Esophagus squamous epithelium (tissue), 5 donors: ENCODE measurements at regions not wholly inside any gene's neighbourhood (a gene's known extent, or its start where the extent isn't known, plus 50 kb on each side); places are given as distances from the start of the nearest gene placed in this dataset.

ENCODE experiments used
- DNase-seq: peaks from one replicate; lab custom pipeline; 2025; lab: John Stamatoyannopoulos, UW
- H3K27ac ChIP-seq, 4 donors: fragments of 200-600 bp; sonication (generic); one replicate each; pipeline ENCODE4 v1.5.1; 2016 to 2019; ENCODE audit warnings: mild to moderate bottlenecking in 1 of 4
- H3K27me3 ChIP-seq, 4 donors: fragments of 200-600 bp; sonication (generic); 1 replicate in 3 of 4; 2 replicates in 1 of 4; pipeline versions ENCODE4 v1.5.1 to v1.6.0; 2017 to 2021; ENCODE audit warnings: antibody characterized with exemption in 1 of 4
- H3K36me3 ChIP-seq, 3 donors: fragments of 200-600 bp; sonication (generic); one replicate each; pipeline ENCODE4 v1.5.1; 2016 to 2019
- H3K4me1 ChIP-seq, 3 donors: fragments of 200-600 bp; sonication (generic); one replicate each; pipeline ENCODE4 v1.5.1; 2017 to 2019
- H3K4me3 ChIP-seq, 4 donors: fragments of 200-600 bp; sonication (generic); 1 replicate in 3 of 4; 2 replicates in 1 of 4; pipeline ENCODE4 v1.5.1; 2016 to 2019; ENCODE audit warnings: mild to moderate bottlenecking in 2 of 4, moderate library complexity in 1 of 4
- H3K9me3 ChIP-seq, 3 donors: fragments of 200-600 bp; sonication (generic); one replicate each; pipeline ENCODE4 v1.5.1; 2016 to 2019
- POLR2A ChIP-seq, 4 donors: fragments of 450-650 bp; IDR thresholded peaks; one replicate each; pipeline ENCODE4 v1.6.1; 2017; ENCODE audit warnings: antibody characterized with exemption in 4 of 4, mild to moderate bottlenecking in 4 of 4, moderate library complexity in 3 of 4
- WGBS, 2 donors: methylation state at CpG; one replicate each; pipeline ENCODE4 v1.1.5; 2018; 5-methylcytosine and 5-hydroxymethylcytosine counted together
- intact Hi-C: fragments of 100-400 bp; cut with DNase I; formaldehyde crosslinking; loops from one replicate; pipeline ENCODE4 v1.15.0; 2022
- TF ChIP-seq, protein P1 (sequence below), 6 experiments: fragments of 450-650 bp in 4 of 6; fragments of 200-600 bp in 2 of 6; sonication (generic) in 2 of 6; IDR thresholded peaks; one replicate each; pipeline ENCODE4 v1.5.1; 2016 to 2019; ENCODE audit warnings: antibody characterized with exemption in 6 of 6, mild to moderate bottlenecking in 4 of 6, moderate library complexity in 4 of 6
- donor health status: DM: yes; HTN: yes; CAD: no.

DNA sequence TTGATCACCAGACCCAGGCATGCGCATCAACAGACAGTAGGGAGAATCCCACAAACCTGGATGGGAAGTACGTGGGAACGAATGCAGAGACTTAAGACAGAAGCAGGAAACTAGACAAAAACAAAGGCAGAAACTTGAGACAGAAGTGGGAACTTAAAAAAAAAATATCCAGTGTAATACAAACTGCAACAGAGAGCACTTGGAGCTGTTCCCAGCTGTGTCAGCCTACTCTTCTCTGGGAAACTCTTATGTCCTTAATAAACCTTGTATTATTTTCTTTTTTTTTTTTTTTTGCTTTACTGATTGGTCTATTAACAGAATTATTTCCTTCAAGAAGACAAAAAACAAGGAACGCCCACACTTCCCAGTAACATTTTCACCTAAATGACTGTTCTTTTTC is 1818.1 kb upstream of the RAG2 start:
- TF ChIP-seq POLR2A (IDR thresholded peaks at IDR 0.05) = no peak
- TF ChIP-seq, protein P1, sequence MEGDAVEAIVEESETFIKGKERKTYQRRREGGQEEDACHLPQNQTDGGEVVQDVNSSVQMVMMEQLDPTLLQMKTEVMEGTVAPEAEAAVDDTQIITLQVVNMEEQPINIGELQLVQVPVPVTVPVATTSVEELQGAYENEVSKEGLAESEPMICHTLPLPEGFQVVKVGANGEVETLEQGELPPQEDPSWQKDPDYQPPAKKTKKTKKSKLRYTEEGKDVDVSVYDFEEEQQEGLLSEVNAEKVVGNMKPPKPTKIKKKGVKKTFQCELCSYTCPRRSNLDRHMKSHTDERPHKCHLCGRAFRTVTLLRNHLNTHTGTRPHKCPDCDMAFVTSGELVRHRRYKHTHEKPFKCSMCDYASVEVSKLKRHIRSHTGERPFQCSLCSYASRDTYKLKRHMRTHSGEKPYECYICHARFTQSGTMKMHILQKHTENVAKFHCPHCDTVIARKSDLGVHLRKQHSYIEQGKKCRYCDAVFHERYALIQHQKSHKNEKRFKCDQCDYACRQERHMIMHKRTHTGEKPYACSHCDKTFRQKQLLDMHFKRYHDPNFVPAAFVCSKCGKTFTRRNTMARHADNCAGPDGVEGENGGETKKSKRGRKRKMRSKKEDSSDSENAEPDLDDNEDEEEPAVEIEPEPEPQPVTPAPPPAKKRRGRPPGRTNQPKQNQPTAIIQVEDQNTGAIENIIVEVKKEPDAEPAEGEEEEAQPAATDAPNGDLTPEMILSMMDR (IDR thresholded peaks at IDR 0.05) = no peak
- no peaks in the 10 kb centered on the region for H3K36me3 ChIP-seq
- H3K4me3 ChIP-seq = no peak overlapping the region
- no peaks in the 10 kb centered on the region for H3K27me3 ChIP-seq
- 62 to 63% methylated on average over 4 of the region's 4 CpGs for WGBS, 2 donors
- H3K4me1 ChIP-seq = no peaks in the 10 kb centered on the region
- no peak overlapping the region for H3K27ac ChIP-seq
- peaks cover 0 to 14% (median 0%) of the 10 kb centered on the region in 3 donors for H3K9me3 ChIP-seq
- intact Hi-C loops = no loop called here
- DNase-seq = no peak

DNA sequence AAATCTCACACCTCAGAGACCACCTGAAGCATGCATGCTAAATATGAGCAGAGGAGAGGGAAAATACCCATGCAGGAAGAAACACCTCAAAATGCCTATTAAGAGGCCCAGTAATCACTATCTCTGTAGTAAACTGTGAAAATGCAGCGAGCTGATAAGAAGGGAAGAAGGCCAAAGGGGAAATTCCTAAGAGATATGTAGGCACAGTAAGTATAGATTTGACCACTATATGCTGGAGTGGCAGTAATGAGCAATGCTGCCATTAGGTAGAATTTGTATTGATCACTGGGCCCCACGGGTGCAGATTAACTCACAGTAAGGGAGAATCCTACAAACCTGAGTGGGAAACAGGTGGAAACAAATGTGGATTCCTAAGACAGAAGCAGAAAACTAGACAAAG is 1813.1 kb upstream of the RAG2 start:
- no peaks in the 10 kb centered on the region for H3K27me3 ChIP-seq
- WGBS, 2 donors = 38 to 41% methylated on average over 2 of the region's 2 CpGs
- no peak overlapping the region for H3K4me3 ChIP-seq
- intact Hi-C loops = no loop called here
- TF ChIP-seq, protein P1 (IDR thresholded peaks at IDR 0.05) = no peak
- TF ChIP-seq POLR2A (IDR thresholded peaks at IDR 0.05) = no peak
- H3K27ac ChIP-seq = no peak overlapping the region
- H3K9me3 ChIP-seq = peaks cover 0 to 20% (median 0%) of the 10 kb centered on the region in 3 donors
- DNase-seq = no peak
- no peaks in the 10 kb centered on the region for H3K36me3 ChIP-seq
- H3K4me1 ChIP-seq = no peaks in the 10 kb centered on the region

DNA sequence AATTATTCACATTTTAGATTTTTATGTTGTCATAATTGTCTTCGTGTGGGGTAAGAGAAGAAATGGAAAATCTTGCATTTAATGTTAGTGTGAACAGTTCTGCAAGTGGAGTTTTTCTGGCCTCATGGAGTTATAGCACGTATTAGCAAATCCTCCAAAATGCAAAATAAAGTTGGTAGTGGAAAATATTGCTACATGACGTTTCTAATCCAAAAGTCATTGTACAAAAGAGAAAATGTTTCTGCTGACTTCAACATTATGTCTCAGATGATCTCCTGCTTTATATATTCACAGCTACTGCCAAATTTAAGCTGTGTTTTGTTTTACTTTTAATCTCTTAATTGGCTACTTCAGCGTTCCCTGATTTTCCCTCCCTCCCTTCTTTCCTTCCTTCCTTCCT is 1804.0 kb upstream of the RAG2 start:
- no peaks in the 10 kb centered on the region for H3K9me3 ChIP-seq
- no peaks in the 10 kb centered on the region for H3K4me1 ChIP-seq
- no peak overlapping the region for H3K4me3 ChIP-seq
- intact Hi-C loops = no loop called here
- H3K27me3 ChIP-seq = no peaks in the 10 kb centered on the region
- H3K27ac ChIP-seq = no peak overlapping the region
- no peak for DNase-seq
- 53 to 60% methylated on average over 4 of the region's 4 CpGs for WGBS, 2 donors
- TF ChIP-seq, protein P1 (IDR thresholded peaks at IDR 0.05) = no peak
- TF ChIP-seq POLR2A (IDR thresholded peaks at IDR 0.05) = no peak
- no peaks in the 10 kb centered on the region for H3K36me3 ChIP-seq

DNA sequence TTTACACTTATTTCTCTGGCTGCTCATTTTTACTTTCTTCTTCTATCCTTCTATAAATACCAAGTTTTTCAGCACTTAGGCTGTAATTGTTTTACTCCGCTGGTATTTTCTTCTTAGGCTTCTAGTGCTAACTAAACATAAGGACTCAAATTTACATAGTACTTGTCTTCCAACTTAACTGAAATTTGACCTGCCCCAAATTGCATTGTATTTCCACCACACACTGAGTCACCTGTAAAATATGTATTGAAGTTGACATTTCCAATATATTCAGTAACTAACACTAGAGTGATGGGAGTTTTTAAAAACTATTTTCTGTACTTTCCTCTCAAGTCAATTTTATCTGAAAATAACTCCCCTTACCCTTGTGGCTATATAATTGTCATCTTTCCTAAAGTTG is 1794.1 kb upstream of the RAG2 start:
- no peaks in the 10 kb centered on the region for H3K36me3 ChIP-seq
- TF ChIP-seq, protein P1 (IDR thresholded peaks at IDR 0.05) = no peak
- no peak for TF ChIP-seq POLR2A (IDR thresholded peaks at IDR 0.05)
- no peak overlapping the region for H3K4me3 ChIP-seq
- H3K9me3 ChIP-seq = peaks cover 0 to 5% (median 0%) of the 10 kb centered on the region in 3 donors
- H3K27ac ChIP-seq = no peak overlapping the region
- 50 to 59% methylated on average over 1 of the region's 1 CpG for WGBS, 2 donors
- no peaks in the 10 kb centered on the region for H3K27me3 ChIP-seq
- DNase-seq = no peak
- intact Hi-C loops = no loop called here
- no peaks in the 10 kb centered on the region for H3K4me1 ChIP-seq

DNA sequence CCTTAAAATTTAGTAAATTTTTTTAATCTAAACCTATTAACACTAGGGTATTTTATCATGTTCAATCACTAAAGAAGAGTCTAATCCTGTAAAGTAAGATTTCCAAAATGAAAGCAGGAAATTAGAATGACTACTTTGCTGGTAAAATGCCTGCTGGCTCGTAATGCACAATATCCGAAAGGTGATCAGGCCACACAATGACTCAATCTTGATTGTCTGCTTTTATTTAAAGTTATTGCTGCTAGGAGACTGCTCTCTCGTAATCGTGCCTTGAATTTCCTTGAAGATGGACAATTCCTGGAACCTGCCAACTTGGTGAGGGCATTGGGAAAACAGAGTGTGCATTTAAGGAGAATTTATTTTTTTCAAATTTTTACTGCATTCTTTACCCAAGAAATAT is 1786.5 kb upstream of the RAG2 start:
- Histone ChIP-seq H3K36me3 (no peaks in the 10 kb centered on the region), H3K4me1 (no peaks in the 10 kb centered on the region), H3K9me3 (peaks cover 0 to 5% (median 0%) of the 10 kb centered on the region in 3 donors), H3K27me3 (no peaks in the 10 kb centered on the region), H3K4me3 (no peak overlapping the region), H3K27ac (no peak overlapping the region)
- TF ChIP-seq, protein P1 (IDR thresholded peaks at IDR 0.05) = no peak
- no peak for TF ChIP-seq POLR2A (IDR thresholded peaks at IDR 0.05)
- no peak for DNase-seq
- WGBS, 2 donors = 71 to 79% methylated on average over 4 of the region's 4 CpGs
- intact Hi-C loops = no loop called here
